HG03039 (cell line): ENCODE measurements at regions not wholly inside any gene's neighbourhood (a gene's known extent, or its start where the extent isn't known, plus 50 kb on each side); places are given as distances from the start of the nearest gene placed in this dataset.
"Not testable (repeated sequence)": the region's sequence is repeated elsewhere in the genome, so short reads cannot be mapped to it uniquely, and the experiment has no call there.

Experiments
- ATAC-seq: cut with Tn5 transposase; IDR thresholded peaks from one replicate; pipeline ENCODE4 v1.9.1; 2021; ENCODE audit warnings: mild to moderate bottlenecking, moderate library complexity; ENCODE audit not compliant: unreplicated experiment

DNA sequence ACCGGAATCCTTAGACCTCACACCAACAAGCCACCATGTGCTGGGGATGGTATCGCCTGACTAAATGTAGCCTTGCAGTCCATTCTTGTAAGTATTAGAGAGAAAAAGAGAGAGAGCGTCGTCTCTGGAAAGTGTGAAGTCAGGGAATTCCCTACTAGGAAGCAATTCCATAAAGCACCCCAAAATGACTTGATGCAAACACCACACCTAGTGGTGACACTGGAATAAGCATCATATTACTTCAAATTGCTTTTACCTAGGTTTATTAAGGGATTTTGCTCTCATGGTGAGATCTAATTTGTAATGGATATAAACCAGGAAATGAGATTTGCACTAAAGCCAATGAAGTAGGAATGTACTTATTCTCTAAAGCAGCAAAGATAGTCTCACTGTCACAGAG is 111.4 kb upstream of the METTL9 start:
- ATAC-seq = not testable (repeated sequence)

DNA sequence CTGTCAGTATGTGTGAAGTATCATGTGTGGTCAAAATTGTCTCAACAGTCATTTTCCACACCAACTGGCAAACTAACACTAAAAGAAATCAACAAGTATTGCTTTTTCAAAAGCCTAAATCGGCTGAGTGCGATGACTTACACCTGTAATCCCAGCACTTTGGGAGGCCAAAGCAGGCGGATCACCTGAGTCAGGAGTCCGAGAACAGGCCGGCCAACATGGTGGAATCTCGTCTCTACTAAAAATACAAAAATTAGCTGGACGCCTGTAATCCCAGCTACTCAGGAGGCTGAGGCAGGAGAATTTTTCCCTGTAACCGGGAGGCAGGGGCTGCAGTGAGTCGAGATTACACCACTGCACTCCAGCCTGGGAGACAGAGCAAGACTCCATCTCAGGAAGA is 100.3 kb upstream of the METTL9 start:
- not testable (repeated sequence) for ATAC-seq

DNA sequence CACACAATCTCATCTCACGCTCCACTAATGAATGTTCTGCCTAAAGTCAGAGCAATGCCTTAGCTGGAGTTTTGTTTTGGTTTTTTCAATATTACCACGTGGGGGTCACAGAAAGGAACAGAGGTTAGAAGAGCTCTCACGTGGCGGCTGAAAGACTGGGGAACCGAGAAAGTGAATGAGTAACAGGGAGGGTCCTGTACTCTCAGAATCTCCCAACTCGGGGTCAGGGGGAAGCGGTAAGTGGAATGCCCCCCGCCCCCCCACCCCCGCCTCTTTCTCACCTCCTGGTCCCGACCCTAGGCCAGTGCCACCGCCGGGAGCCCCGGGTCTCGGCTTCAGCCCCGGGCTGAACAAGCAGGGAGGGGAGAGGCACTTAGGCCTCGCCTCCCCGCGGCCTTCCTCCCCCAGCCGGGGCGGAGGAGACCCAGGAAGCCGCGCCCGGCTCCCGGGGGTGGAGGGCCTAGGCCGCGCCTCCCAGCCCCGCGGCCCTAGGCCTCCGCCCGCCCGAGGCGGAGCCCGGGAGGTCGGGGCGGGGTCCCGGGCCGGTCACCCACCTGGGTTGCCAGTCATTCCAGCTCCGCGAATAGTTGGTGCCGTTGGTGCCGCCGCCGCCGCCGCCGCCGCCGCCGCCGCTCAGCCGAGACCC is 98.0 kb upstream of the METTL9 start:
- peak; percentile 38 for ATAC-seq

DNA sequence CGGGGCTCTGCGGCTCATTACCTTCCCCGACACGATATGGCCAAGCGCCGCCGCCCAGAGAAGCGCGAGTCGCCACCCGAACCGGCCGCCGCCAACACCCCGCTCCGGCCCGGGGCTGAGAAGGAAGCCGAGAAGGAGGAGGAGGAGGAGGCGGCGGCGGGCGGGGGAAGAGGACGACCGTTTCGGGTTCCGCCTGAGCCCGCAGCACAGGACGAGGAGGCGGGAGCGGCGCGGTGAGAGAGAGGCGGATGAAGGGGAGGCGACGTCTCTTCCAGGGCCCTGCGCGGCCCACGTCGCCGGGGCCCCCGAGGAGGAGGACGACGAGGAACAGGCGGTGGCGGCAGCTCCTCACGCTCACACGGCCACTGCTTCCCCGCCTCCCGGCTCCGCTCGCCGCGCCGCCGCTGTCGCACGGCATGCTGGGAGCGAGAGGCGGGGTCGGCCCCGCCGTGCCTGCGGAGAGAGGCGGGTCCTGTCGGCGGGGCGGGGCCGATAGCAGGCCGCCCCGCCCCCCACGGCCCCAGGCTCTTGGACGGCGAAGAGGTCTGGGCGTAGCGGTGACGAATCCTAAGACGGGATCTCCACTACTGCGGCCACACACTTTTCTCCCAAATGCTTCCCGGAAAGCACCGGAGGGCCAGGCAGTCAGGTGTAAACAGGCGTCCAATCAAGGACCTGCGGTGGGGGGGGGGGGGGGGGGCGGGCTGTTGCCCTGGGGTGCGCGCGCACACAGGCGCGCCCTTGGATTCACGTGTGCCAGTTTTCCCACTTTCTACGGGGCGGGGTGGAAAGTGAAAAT is 97.3 kb upstream of the METTL9 start:
- ATAC-seq = peak; percentile 77

DNA sequence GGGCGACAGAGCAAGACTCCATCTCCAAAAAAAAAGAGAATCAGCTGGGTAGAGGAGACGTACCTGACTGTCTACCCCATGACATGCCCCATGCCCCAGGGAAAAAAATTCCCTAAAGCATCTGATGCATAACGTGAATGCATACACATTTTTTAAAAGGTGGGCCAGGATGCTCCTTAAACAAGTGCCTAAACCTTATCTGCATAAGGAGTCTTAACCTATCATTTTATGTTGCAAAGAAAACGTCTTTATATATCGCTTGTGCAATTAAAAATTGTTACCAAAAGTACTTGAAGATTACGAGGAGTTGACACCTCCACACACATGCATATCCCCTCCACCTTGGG is 95.8 kb upstream of the METTL9 start:
- ATAC-seq = not testable (repeated sequence)

DNA sequence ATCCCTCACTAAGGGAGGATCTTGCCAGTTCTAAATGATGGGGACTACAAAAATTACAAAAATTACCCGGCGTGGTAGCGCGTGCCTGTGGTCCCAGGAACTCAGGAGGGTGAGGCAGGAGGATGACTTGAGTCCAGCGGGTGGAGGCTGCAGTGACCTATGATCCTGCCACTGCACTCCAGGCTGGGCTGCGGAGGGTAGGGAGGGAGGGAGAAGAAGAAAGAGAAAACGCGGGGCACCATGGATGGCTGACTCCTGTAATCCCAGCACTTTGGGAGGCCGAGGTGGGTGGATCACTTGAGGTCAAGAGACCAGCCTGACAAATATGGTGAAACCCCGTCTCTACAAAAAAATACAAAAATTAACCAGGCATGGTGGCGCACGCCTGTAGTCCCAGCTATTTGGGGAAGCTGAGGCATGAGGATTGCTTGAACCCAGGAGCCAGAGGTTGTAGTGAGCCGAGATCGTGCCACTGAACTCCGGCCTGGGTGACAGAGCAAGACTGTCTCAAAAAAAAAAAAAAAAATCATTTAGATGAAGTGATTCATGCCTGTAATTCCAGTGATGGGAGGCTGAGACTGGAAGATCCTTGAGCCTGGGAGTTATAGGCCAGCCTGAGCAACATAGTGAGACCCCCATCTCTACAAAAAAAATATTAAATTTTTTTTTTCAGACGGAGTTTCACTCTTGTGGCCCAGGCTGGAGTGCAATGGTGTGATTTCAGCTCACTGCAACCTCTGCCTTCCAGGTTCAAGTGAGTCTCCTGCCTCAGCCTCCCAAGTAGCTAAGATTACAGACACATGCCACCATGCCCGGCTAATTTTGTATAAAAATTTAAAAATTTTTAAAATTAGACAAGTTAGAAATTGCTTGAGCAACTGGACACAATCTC is 95.2 kb upstream of the METTL9 start:
- ATAC-seq = not testable (repeated sequence)

DNA sequence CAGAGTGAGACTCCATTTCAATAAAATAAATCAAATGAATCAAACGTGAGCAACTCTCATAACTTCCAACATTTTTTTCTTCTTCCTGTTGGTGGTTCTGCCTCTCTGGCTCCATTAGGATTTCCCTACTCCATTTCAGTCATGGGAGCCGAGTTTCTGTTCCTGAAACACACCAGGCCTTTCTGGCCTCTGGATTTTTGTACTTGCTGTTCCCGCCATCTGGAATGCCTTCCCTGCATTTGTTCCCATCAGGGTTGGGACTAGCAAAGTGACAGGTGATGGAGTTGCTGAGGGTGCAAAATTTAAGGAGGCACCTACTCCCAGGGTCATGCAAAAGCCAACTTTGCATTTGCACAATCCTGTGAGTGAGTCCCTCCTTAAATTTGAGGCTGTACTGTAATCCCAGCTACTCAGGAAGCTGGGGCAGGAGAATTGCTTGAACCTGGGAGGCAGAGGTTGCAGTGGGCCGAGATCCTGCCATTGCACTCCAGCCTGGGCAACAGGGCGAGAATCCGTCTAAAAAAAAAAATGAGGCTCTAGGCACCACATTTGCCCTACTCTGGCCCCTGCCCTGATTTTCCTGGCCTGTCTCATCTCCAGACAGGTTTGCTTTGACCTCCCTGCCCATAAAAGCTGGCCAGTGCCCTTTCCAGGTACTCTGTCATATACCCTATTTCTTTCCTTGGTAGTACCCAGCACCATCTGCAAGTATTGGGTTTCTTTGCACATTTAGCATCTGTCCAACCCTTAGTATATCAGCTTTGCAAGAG is 93.4 kb upstream of the METTL9 start:
- not testable (repeated sequence) for ATAC-seq

DNA sequence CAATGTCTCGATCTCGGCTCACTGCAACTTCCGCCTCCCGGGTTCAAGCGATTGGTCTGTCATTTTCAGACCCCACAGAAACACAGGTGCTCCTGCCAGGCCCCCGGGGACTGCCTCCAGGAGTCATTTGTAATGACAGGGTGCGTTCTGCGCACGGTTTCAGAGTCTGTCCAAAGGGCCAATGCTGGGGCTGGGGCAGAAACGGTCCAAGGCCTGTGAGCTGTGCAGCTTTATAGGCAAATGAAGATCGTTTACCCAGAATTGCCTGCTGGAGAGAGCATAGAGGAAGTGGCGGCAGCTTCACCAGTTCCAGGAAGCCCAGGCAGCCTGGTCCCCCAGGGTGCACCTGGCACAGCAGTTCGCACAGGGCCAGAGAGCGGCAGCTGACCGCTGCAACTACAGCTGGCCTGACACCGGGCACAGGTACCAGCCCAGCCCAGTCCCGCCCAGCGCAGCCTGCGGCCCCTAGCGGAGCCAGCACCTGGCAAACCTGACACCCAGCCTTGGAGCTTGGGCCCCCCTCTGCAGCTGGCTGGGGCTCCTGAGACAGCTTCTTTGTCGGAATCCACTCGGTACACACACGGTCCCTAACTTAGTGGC is 92.4 kb upstream of the METTL9 start:
- peak; percentile 30 for ATAC-seq

DNA sequence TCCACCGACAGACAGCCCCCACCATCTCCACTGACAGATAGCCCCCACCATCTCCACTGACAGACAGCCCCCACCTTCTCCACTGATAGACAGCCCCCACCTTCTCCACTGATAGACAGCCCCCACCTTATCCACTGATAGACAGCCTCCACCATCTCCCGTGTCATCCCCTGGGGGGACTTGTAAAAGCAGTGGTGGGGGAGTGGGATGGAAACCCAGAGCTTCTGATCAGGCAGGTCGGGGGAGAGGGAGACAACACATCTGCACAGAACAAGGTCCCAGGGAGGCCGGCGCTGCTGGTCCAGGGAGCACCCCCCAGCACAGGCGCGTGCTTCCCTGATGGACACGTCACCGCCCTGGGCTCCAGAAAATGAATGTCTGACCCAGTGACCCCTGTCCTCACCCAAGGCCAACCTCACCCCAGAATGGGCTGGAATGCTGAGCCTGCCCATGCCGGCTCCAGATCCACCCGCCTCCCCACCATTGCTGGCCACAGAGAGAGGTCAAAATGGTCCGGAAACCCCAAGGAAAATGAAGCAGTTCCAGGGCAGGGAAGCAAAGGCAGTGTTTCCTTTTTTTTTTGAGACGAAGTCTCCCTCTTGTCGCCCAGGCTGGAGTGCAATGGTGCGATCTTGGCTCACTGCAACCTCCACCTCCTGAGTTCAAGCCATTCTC is 91.6 kb upstream of the METTL9 start:
- not testable (repeated sequence) for ATAC-seq

DNA sequence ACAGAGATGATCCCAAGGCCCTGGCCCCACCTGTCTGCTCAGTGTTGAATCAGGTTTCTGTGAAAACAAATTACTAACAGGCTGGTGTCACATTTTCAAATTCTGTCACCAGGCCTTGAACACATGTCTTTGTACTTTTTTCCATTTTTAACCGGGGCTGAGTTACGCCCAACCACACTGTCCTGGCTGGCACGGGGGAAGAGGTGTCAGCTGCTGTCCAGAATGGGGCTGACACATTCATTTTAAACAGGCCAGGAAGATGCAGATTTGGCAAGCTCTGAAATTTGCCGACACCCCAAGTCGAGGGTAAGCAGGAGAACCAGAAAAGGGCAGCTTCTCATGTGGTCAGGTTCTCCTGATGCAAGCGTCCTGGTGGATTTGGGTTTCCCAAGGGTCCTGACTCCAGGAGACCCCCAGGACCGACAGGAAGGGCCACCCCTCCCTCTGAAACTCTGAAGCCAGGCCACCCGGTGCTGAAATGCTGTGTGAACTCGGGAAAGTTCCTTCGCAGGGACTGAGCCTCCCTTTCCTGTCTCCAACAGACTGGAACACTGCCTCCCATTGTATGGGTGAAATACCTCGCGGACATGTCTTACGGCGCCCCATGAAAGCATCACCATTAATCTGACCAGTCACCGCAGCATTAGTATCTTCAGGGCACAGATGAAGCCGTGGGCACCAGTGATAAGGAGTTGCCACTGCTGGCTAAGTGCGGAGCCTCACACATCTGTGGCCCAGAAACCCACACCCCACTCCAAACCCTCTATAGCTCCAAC is 90.5 kb upstream of the METTL9 start:
- not testable (repeated sequence) for ATAC-seq

DNA sequence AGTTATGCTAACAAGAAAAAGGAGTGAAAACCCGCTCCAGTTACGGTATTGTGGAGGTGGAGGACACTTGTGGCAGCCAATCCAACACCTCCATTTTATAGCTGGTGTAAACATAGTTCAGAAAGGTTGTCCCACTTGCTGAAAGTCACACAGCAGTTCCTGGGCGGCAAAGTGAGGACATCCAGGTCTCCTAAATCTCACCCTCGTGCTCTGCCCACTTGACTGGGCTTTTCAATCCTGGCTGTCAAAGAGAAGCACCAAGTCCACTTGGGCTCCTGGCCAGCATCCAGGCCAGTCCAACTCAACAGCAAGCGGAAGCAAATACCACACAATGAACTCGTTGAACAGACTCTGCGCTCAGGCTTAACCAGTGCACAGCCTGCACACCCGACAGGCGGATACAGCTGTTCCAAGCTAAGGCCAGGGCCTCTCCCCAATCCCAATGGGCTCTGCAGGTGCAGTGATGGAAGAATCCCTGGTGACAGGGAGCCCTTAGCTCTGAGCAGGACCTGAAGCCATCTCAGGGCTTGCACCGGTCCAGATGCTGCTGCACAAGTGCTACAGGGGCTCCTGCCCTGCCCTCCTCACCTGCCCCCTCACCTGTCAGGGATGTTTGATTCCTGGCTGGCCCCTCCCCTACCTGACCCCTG is 89.8 kb upstream of the METTL9 start:
- not testable (repeated sequence) for ATAC-seq

DNA sequence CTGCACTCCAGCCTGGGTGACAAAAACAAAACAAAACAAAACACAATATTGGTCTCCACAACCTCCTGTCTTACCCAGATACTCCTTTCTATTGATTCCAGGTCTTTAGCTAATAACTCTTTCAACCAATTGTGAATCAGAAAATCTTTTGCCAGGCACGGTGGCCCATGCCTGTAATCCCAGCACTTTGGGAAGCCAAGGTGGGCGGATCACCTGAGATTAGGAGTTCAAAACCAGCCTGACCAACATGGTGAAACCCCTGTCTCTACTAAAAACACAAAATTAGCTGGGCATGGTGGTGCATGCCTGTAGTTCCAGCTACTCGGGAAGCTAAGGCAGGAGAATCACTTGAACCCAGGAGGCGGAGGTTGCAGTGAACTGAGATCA is 88.5 kb upstream of the METTL9 start:
- not testable (repeated sequence) for ATAC-seq

DNA sequence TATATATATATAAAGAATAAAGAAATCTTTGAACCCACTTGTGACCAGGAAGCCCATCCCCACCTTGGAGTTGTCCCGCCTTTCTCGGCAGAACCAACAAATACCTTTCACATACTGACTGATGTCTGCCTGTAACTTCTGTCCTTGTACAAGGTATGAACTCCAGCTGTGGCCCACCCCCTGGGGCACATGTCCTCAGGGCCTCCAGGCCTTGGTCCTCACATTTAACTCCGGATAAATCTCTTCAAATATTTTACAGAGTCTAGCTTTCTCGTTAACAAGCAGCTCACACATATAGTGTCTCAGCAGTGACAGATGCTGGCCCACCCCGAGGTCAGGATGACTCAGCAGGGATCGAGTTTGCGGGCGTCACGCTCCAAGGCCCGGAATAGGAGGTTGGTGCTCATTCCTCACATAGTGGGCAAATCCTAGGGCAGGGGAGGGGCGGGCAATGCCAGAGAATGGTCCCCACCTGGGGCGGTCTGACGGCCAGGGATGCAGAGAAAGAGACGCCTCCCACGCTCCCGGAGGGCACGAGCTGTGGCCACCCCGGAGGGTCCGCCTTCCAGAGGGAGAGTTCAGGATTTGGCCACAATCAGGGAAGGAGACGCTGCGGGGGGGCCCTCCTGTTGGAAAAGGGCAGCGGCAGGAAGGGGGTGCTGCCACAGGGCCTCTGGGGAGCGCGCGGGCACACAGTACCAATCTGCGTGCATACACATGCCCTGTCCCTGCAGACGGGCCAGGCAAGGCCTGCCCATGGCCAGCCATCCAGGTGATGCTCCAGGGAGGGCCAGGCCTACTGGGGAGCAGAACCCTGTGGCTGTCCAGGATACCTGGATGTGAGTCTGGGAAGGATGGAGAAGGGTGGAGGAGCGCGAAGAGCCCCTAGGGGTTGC is 87.8 kb upstream of the METTL9 start:
- not testable (repeated sequence) for ATAC-seq

DNA sequence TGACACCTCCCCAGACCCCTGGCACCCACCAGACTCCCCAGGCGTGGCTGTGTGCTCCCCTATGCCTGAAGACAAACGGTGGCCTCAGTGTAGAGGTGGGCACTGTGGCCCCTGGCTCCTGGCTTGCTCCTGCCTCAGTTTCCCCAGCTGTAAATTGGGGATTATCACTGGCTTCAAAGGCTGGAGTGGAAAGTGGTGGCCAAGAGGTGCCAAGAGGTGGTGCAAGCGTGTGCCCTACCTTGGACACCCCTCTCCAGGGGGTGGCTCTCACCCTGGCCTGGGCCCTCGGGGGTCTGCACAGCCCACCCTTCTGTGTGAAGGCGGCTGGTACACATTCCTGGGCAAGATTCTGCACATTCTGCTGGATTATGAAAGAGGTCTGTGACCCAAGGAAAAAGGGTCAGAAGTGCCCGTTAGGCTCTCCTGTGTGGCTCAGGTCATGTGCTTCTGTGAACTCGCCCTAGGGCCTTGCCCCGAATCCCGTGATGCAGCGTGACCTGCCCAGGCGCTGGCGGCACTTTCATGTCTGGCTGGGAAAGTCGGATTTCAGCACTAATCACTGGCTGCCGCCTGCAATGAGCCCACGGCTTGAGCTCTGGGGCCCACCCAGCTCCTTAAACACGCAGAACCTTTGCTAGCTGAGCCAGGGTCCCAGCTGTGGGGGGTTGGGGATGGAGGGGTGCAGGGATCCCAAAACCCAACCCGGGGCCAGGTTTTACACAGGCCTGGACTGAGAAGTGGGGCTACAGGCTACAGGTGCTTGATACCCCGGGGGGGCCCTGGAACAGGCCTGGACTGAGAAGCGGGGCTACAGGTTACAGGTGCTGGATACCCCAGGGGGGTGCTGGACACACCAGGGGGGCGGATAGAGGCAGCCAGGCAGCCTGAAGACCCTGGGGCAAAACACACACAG is 86.8 kb upstream of the METTL9 start:
- ATAC-seq = not testable (repeated sequence)

DNA sequence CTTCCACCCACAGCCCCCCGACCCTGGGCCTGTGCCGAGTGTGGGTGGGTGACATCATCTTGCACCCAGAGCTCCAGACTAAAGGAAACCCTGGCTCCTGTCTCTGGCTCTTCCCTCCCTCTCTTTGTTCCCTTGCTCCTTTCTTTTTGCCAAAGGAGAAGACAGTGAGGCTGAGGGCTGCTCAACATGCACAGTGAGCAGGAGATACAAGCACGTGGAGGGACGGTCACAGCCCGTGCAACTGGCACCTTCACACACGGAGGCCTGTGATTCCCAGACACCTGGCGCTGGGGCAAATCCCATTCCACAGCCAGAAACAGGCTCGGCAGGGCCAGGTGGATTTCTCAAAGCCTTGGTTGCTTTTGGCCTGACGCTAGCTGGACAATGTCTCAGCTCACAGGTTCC is 86.0 kb upstream of the METTL9 start:
- ATAC-seq = not testable (repeated sequence)

DNA sequence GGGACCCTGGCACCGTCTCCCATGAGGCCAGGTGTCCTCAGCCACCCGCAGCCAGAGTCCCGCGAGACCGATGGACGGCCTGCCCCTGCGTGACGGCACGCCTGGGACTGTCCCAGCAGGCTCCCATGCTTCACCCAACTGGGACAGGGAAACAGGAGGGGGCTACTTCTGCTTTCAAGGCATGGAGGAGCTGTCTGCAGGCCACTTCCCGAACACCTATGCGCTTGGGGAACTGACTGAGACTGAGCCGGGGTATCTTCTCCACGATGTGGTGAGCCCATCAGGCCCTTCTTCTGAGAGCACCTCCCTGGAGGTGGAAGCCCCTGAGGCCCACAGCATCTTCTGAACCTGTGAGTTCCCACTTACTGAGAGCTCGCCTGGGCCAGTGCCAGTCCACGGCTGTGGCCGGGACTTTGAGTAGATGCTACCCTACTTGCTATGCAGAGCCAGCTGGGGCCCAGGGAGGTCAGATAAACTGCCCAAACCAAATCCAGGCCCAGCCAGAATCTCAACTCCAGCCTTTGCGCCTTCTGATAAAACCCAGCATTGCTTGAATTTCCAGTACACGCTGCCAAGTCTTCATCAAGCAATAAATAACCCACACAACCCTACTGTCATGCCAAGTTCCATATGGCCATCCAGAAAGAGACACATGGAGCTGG is 85.4 kb upstream of the METTL9 start:
- not testable (repeated sequence) for ATAC-seq
